ENCODE measurements at regions not wholly inside any gene's neighbourhood (a gene's known extent, or its start where the extent isn't known, plus 50 kb on each side); places are given as distances from the start of the nearest gene placed in this dataset.

- ChIA-PET POLR2A (ENCODE audit: low non-redundant PET) (no interaction called here), CTCF (interaction anchor here (0.6 kb wide), 1 partner anchor 133 kb away, joined by 3 read pairs; no protein-coding TSS in a partner anchor)
- H3K27ac ChIP-seq, result no peak overlapping the region
- TF ChIP-seq, protein P1, sequence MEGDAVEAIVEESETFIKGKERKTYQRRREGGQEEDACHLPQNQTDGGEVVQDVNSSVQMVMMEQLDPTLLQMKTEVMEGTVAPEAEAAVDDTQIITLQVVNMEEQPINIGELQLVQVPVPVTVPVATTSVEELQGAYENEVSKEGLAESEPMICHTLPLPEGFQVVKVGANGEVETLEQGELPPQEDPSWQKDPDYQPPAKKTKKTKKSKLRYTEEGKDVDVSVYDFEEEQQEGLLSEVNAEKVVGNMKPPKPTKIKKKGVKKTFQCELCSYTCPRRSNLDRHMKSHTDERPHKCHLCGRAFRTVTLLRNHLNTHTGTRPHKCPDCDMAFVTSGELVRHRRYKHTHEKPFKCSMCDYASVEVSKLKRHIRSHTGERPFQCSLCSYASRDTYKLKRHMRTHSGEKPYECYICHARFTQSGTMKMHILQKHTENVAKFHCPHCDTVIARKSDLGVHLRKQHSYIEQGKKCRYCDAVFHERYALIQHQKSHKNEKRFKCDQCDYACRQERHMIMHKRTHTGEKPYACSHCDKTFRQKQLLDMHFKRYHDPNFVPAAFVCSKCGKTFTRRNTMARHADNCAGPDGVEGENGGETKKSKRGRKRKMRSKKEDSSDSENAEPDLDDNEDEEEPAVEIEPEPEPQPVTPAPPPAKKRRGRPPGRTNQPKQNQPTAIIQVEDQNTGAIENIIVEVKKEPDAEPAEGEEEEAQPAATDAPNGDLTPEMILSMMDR (conservative IDR thresholded peaks at IDR 0.05; ENCODE audit: low read depth), result no peak
- DNase-seq (ENCODE audit: low spot score), result no peak
These were observed 70.2 kb upstream of the FSHR start for GRCh38 chr2:49224426-49225010.

DNA sequence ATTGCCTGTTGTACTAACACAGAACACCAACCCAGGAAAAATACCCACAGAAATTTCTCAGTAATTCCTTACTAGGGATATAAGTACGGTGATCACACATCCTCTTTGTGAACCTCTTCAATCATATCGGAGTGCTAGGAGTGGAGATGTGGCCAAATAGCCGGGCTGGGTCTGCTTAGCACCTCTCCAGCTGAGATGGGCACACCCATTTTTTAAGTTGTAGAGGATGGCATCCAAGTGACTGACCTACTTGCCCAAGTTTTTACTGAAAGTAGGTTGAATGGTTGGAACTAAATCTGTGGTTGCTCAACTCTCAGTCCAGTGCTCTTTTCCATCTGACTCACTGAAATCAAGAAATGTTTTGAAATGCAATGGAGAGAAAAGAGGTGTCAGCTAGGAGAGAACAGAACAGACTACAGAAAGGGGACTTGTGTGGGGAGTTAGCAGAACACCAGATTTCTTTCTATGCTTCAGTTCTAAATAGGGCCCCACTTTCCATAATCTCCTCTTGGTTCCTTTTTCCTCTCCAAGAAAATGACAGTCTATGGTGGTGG is 68.7 kb upstream of the FSHR start:
- ChIA-PET CTCF (interaction anchor here (0.7 kb wide), 1 partner anchor 17 kb away, joined by 3 read pairs; no protein-coding TSS in a partner anchor), POLR2A (ENCODE audit: low non-redundant PET) (no interaction called here)
- no peak for DNase-seq (ENCODE audit: low spot score)
- H3K27ac ChIP-seq, result no peak overlapping the region
- TF ChIP-seq, protein P1 (conservative IDR thresholded peaks at IDR 0.05; ENCODE audit: low read depth), result no peak

GRCh38 chr2:49219741-49220140 is 65.4 kb upstream of the FSHR start:
- no peak for DNase-seq (ENCODE audit: low spot score)
- ChIA-PET CTCF (no interaction called here), POLR2A (ENCODE audit: low non-redundant PET) (no interaction called here)
- H3K27ac ChIP-seq, result no peak overlapping the region
- TF ChIP-seq, protein P1 (conservative IDR thresholded peaks at IDR 0.05; ENCODE audit: low read depth), result no peak

- CTCF ChIA-PET, result no interaction called here
These were observed 55.9 kb upstream of the FSHR start for GRCh38 chr2:49210191-49210590.

DNA sequence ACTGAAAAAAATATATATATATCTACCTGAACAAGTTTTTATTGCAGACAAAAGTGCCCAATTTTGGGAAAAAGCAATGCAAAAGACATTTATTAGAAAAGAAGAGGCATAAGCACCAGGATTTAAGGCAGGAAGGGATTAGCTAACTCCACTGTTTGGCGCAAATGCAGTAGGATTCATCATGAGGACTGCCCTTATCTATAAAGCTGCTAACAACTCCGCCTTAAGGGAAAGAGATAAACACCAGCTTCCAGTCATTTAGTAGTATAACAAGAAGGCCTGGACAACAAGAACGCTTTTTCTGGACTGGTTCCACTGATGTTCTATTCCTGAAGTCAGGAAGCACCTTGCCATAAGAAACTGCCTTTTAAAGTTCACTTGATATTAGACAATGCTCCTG is 52.9 kb upstream of the FSHR start:
- TF ChIP-seq, protein P1 (conservative IDR thresholded peaks at IDR 0.05; ENCODE audit: low read depth), result no peak
- DNase-seq (ENCODE audit: low spot score), result no peak
- ChIA-PET CTCF (no interaction called here), POLR2A (ENCODE audit: low non-redundant PET) (no interaction called here)
- H3K27ac ChIP-seq, result no peak overlapping the region

More at GRCh38 chr2:49210191-49210590, 55.9 kb upstream of the FSHR start:
- DNase-seq (ENCODE audit: low spot score), result no peak
- POLR2A ChIA-PET (ENCODE audit: low non-redundant PET), result no interaction called here
- no peak overlapping the region for H3K27ac ChIP-seq
- TF ChIP-seq, protein P1 (conservative IDR thresholded peaks at IDR 0.05; ENCODE audit: low read depth), result no peak
